H9 (cell line): ENCODE measurements at regions not wholly inside any gene's neighbourhood (a gene's known extent, or its start where the extent isn't known, plus 50 kb on each side); places are given as distances from the start of the nearest gene placed in this dataset.

Experiments
- DNase-seq: peaks from one replicate; pipeline ENCODE4 v3.0.0-alpha.2; 2017
- H2AFZ ChIP-seq: one replicate; pipeline ENCODE4 v1.6.1; 2013; ENCODE audit warnings: mild to moderate bottlenecking, low read length, control low read depth, moderate library complexity
- H2AK5ac ChIP-seq: 2 replicates; pipeline ENCODE4 v1.6.1; 2013; ENCODE audit warnings: low read length, control low read depth, mixed read lengths; ENCODE audit not compliant: insufficient read length
- H2BK120ac ChIP-seq: one replicate; pipeline ENCODE4 v1.6.1; 2013; ENCODE audit warnings: low read depth, mild to moderate bottlenecking, low read length, control low read depth, inconsistent platforms; ENCODE audit not compliant: poor library complexity, severe bottlenecking
- H2BK12ac ChIP-seq: 2 replicates; pipeline ENCODE4 v1.6.1; 2013; ENCODE audit warnings: low read length, control low read depth, mixed read lengths, low read depth; ENCODE audit not compliant: insufficient read length
- H2BK15ac ChIP-seq: 2 replicates; pipeline ENCODE4 v1.6.1; 2013; ENCODE audit warnings: low read depth, low read length, control low read depth
- H2BK20ac ChIP-seq: one replicate; pipeline ENCODE4 v1.6.1; 2013; ENCODE audit warnings: low read depth, mild to moderate bottlenecking, low read length, control low read depth, inconsistent platforms; ENCODE audit not compliant: poor library complexity, severe bottlenecking
- H2BK5ac ChIP-seq: 2 replicates; pipeline ENCODE4 v1.6.1; 2013; ENCODE audit warnings: low read length, control low read depth, mixed read lengths; ENCODE audit not compliant: insufficient read length
- H3K14ac ChIP-seq: 2 replicates; pipeline ENCODE4 v1.6.1; 2013; ENCODE audit warnings: low read length, control low read depth; ENCODE audit not compliant: insufficient read depth
- H3K18ac ChIP-seq: 2 replicates; pipeline ENCODE4 v1.6.1; 2013; ENCODE audit warnings: low read depth, mild to moderate bottlenecking, mixed read lengths, low read length, control low read depth; ENCODE audit not compliant: insufficient read length
- H3K23ac ChIP-seq: 2 replicates; pipeline ENCODE4 v1.6.1; 2013; ENCODE audit warnings: low read length, control low read depth, mixed read lengths, low read depth; ENCODE audit not compliant: insufficient read length
- H3K23me2 ChIP-seq: 2 replicates; pipeline ENCODE4 v1.6.1; 2013; ENCODE audit warnings: low read depth, mild to moderate bottlenecking, mixed read lengths, low read length, control low read depth; ENCODE audit not compliant: insufficient read length, poor library complexity, severe bottlenecking
- H3K27ac ChIP-seq: 2 replicates; pipeline ENCODE4 v1.5.1; 2013; ENCODE audit warnings: low read length, control low read depth, mixed read lengths, low read depth; ENCODE audit not compliant: insufficient read length
- H3K27me3 ChIP-seq: 2 replicates; pipeline ENCODE4 v1.6.1; 2013; ENCODE audit warnings: low read length, control low read depth, inconsistent platforms; ENCODE audit not compliant: insufficient read depth
- H3K4ac ChIP-seq: 2 replicates; pipeline ENCODE4 v1.6.1; 2013; ENCODE audit warnings: low read depth, mild to moderate bottlenecking, control low read depth, inconsistent platforms, low read length, moderate library complexity
- H3K4me1 ChIP-seq: 2 replicates; pipeline ENCODE4 v1.6.1; 2013; ENCODE audit warnings: low read length, control low read depth, inconsistent platforms; ENCODE audit not compliant: insufficient read depth
- H3K4me2 ChIP-seq: 2 replicates; pipeline ENCODE4 v1.6.1; 2013; ENCODE audit warnings: low read length, control low read depth, mixed read lengths; ENCODE audit not compliant: insufficient read length, insufficient read depth
- H3K56ac ChIP-seq: 2 replicates; pipeline ENCODE4 v1.6.1; 2013; ENCODE audit warnings: low read depth, mild to moderate bottlenecking, mixed read lengths, low read length, control low read depth; ENCODE audit not compliant: insufficient read length
- H3K79me1 ChIP-seq: 2 replicates; pipeline ENCODE4 v1.6.1; 2013; ENCODE audit warnings: low read depth, mild to moderate bottlenecking, moderate library complexity, low read length, control low read depth, inconsistent platforms; ENCODE audit not compliant: insufficient read depth, poor library complexity, severe bottlenecking
- H3K79me2 ChIP-seq: 2 replicates; pipeline ENCODE4 v1.6.1; 2013; ENCODE audit warnings: low read length, control low read depth, inconsistent platforms; ENCODE audit not compliant: insufficient read depth
- H3K9ac ChIP-seq: 2 replicates; pipeline ENCODE4 v1.6.1; 2013; ENCODE audit warnings: low read length, control low read depth, mixed read lengths; ENCODE audit not compliant: insufficient read length; ENCODE audit errors: extremely low read depth
- H3K9me3 ChIP-seq: one replicate; pipeline ENCODE4 v1.6.1; 2013; ENCODE audit warnings: low read depth, low read length, inconsistent platforms; ENCODE audit not compliant: control insufficient read depth
- H3T11ph ChIP-seq: one replicate; pipeline ENCODE4 v1.6.1; 2013; ENCODE audit warnings: mild to moderate bottlenecking, low read length, control low read depth, inconsistent platforms
- H4K20me1 ChIP-seq: one replicate; pipeline ENCODE4 v1.6.1; 2013; ENCODE audit not compliant: control insufficient read depth, insufficient read length, insufficient read depth
- H4K5ac ChIP-seq: 2 replicates; pipeline ENCODE4 v1.6.1; 2013; ENCODE audit warnings: low read depth, mild to moderate bottlenecking, mixed read lengths, low read length, control low read depth; ENCODE audit not compliant: insufficient read length
- H4K8ac ChIP-seq: replicated peaks from 2 replicates; pipeline ENCODE4 v1.6.1; 2013; ENCODE audit warnings: low read length, control low read depth, mixed read lengths, low read depth; ENCODE audit not compliant: insufficient read length
- H4K91ac ChIP-seq: 2 replicates; pipeline ENCODE4 v1.6.1; 2013; ENCODE audit warnings: low read depth, mild to moderate bottlenecking, moderate library complexity, mixed read lengths, low read length, control low read depth; ENCODE audit not compliant: insufficient read length
- H3K27ac Mint-ChIP-seq, 3 experiments: 2 replicates in 2 of 3; 3 replicates in 1 of 3; pipeline ENCODE4 v1.8.0; 2020 to 2021; ENCODE audit warnings: mixed read lengths in 3 of 3, mild to moderate bottlenecking in 1 of 3, moderate library complexity in 1 of 3
- H3K27me3 Mint-ChIP-seq: 2 replicates; pipeline ENCODE4 v1.8.0; 2021; ENCODE audit warnings: low read depth, mild to moderate bottlenecking, moderate library complexity, mixed read lengths
- H3K36me3 Mint-ChIP-seq, 3 experiments: 2 replicates in 2 of 3; 3 replicates in 1 of 3; pipeline ENCODE4 v1.8.0; 2020 to 2021; ENCODE audit warnings: low read depth in 3 of 3, mixed read lengths in 3 of 3; ENCODE audit not compliant: insufficient read depth in 1 of 3
- H3K4me1 Mint-ChIP-seq, 2 experiments: 2 replicates each; pipeline ENCODE4 v1.8.0; 2020; ENCODE audit warnings: mixed read lengths in 2 of 2
- H3K4me3 Mint-ChIP-seq, 2 experiments: 2 replicates in 1 of 2; 3 replicates in 1 of 2; pipeline ENCODE4 v1.8.0; 2020 to 2021; ENCODE audit warnings: mild to moderate bottlenecking in 2 of 2, mixed read lengths in 2 of 2, moderate library complexity in 1 of 2
- H3K9me3 Mint-ChIP-seq, 2 experiments: 2 replicates in 1 of 2; 3 replicates in 1 of 2; pipeline ENCODE4 v1.8.0; 2020; ENCODE audit warnings: mild to moderate bottlenecking in 2 of 2, mixed read lengths in 2 of 2, moderate library complexity in 1 of 2
- WGBS: extraction: QIAGEN DNeasy Blood & Tissue Kit; methylation state at CpG from one replicate; pipeline ENCODE4 v1.1.7; 2013; ENCODE audit warnings: missing lambda C conversion rate, low lambda C conversion rate, mixed read lengths; ENCODE audit not compliant: insufficient read length; ENCODE audit errors: extremely low coverage; 5-methylcytosine and 5-hydroxymethylcytosine counted together
- TF ChIP-seq, protein P1 (sequence below): fragments of 200-600 bp; sonication (generic); conservative IDR thresholded peaks from 3 replicates; pipeline ENCODE4 v1.8.0; 2021; ENCODE audit warnings: antibody characterized with exemption, mild to moderate bottlenecking

DNA sequence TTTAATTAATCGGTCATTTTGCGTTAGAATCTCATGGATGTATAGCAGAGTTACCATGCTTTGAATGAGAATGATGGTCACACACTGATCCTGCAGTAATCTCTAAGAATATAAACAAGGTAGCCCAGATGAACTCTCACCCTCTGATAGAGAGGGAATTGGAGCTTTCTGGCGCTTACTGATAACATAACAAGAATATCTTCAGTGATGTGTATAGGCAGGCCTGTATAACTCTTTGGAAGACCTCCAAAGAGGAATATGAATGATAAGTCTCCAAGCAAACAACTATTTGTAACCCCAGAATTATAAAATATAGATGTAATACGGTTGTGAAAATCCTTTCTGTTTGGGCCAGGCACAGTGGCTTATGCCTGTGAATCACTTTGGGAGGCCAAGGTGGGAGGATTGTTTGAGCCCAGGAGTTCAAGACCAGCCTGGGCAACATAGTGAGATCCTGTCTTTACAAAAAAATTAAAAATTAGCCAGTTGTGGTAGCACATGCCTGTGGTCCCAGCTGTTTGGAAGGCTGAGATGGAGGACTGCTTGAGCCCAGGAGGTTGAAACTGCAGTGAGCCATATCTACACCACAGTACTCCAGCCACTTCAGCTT is 52.5 kb upstream of the LTBP1 start:
- no CpG with 5 or more reads among the region's 4 CpGs for WGBS
- H3K9ac ChIP-seq, result no peak overlapping the region
- H2BK5ac ChIP-seq, result no peak overlapping the region
- no peak overlapping the region for H3T11ph ChIP-seq
- H3K79me1 ChIP-seq, result no peaks in the 10 kb centered on the region
- no peak overlapping the region for H3K23ac ChIP-seq
- no peak overlapping the region for H4K5ac ChIP-seq
- Mint-ChIP-seq H3K27ac (0 out of 7 replicates have a peak overlapping the region, but pooled peaks of 1 of the 3 experiments have one; percentile 20), H3K4me3 (no peak overlapping the region), H3K27me3 (no peaks in the 10 kb centered on the region), H3K36me3 (peaks cover 0 to 2% (median 0%) of the 10 kb centered on the region in 3 experiments; a peak in 1 of 7 replicates), H3K9me3 (peaks cover 0 to 5% of the 10 kb centered on the region in 2 experiments; a peak in 3 of 5 replicates), H3K4me1 (peaks cover 0 to 9% of the 10 kb centered on the region in 2 experiments; a peak in 2 of 4 replicates)
- H3K4ac ChIP-seq, result no peak overlapping the region
- TF ChIP-seq, protein P1, sequence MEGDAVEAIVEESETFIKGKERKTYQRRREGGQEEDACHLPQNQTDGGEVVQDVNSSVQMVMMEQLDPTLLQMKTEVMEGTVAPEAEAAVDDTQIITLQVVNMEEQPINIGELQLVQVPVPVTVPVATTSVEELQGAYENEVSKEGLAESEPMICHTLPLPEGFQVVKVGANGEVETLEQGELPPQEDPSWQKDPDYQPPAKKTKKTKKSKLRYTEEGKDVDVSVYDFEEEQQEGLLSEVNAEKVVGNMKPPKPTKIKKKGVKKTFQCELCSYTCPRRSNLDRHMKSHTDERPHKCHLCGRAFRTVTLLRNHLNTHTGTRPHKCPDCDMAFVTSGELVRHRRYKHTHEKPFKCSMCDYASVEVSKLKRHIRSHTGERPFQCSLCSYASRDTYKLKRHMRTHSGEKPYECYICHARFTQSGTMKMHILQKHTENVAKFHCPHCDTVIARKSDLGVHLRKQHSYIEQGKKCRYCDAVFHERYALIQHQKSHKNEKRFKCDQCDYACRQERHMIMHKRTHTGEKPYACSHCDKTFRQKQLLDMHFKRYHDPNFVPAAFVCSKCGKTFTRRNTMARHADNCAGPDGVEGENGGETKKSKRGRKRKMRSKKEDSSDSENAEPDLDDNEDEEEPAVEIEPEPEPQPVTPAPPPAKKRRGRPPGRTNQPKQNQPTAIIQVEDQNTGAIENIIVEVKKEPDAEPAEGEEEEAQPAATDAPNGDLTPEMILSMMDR, result no peak
- no peak overlapping the region for H3K4me2 ChIP-seq
- no peak overlapping the region for H2BK15ac ChIP-seq
- no peak overlapping the region for H3K18ac ChIP-seq
- H3K79me2 ChIP-seq, result no peaks in the 10 kb centered on the region
- no peak overlapping the region for H3K56ac ChIP-seq
- H4K91ac ChIP-seq, result no peak overlapping the region
- H3K27me3 ChIP-seq, result no peaks in the 10 kb centered on the region
- no peak for DNase-seq
- H3K23me2 ChIP-seq, result no peaks in the 10 kb centered on the region
- no peaks in the 10 kb centered on the region for H3K4me1 ChIP-seq
- no peak overlapping the region for H2BK20ac ChIP-seq
- H3K9me3 ChIP-seq, result no peaks in the 10 kb centered on the region
- H2BK120ac ChIP-seq, result no peak overlapping the region
- H3K14ac ChIP-seq, result no peak overlapping the region
- H3K27ac ChIP-seq, result no peak overlapping the region
- no peaks in the 10 kb centered on the region for H4K20me1 ChIP-seq
- no peak overlapping the region for H2AK5ac ChIP-seq
- no peak overlapping the region for H2BK12ac ChIP-seq
- no peak overlapping the region for H2AFZ ChIP-seq
- H4K8ac ChIP-seq, result no peak overlapping the region
